ENCODE measurements at regions not wholly inside any gene's neighbourhood (a gene's known extent, or its start where the extent isn't known, plus 50 kb on each side); places are given as distances from the start of the nearest gene placed in this dataset.

GRCh38 chr1:228980232-228980937 lies 245.1 kb downstream of the RHOU start:
- TF ChIP-seq CTCF (IDR thresholded peaks at IDR 0.05) (no peak), SIN3A (IDR thresholded peaks at IDR 0.05; ENCODE audit: borderline replicate concordance, insufficient read depth, low read depth, low read length) (no peak), TCF7L2 (IDR thresholded peaks at IDR 0.05; ENCODE audit: low read depth, low read length) (no peak)

Measured in Panc1 (cell line).